HL-60 (cell line): ENCODE measurements at regions not wholly inside any gene's neighbourhood (a gene's known extent, or its start where the extent isn't known, plus 50 kb on each side); places are given as distances from the start of the nearest gene placed in this dataset.

ENCODE experiments used
- SPI1 ChIP-seq: IDR thresholded peaks from 2 replicates; pipeline ENCODE4 v1.6.1; 2012; ENCODE audit warnings: low read depth, mild to moderate bottlenecking, borderline replicate concordance
- TF ChIP-seq, protein P1 (sequence below): IDR thresholded peaks from 2 replicates; pipeline ENCODE4 v1.6.1; 2012; ENCODE audit warnings: low read depth; ENCODE audit not compliant: insufficient replicate concordance
- TF ChIP-seq, protein P2 (sequence below): IDR thresholded peaks from one replicate; pipeline ENCODE4 v1.5.1; 2011; ENCODE audit warnings: low read length, control low read depth, inconsistent platforms; ENCODE audit not compliant: insufficient read depth

DNA sequence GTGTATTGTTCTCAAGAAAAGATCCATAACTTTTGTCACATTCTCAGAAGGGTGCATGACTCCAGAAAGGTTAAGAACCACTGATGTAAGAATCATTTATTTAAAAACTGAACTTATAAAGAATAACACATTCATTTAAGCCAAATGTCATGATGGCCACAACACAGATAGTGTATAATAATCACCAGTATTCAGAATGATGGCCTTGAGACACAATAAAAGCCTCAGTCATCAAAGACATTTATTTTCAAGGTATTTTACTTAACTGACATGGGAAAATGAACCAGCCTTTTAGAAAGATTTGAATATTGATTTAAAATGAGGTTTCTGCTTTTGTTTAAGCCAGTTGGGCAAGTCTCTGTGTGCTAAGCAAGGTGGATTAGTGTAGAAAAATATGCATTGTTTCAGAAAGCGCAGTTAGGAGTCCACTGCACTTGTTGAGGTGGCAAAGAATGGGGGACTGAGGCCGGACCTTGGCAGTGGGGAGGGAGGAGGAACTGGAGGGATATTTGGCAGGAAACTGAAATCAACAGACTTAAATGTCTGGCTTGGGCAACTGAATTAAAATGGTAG lies 371.9 kb upstream of the ESRRG start:
- TF ChIP-seq, protein P1, sequence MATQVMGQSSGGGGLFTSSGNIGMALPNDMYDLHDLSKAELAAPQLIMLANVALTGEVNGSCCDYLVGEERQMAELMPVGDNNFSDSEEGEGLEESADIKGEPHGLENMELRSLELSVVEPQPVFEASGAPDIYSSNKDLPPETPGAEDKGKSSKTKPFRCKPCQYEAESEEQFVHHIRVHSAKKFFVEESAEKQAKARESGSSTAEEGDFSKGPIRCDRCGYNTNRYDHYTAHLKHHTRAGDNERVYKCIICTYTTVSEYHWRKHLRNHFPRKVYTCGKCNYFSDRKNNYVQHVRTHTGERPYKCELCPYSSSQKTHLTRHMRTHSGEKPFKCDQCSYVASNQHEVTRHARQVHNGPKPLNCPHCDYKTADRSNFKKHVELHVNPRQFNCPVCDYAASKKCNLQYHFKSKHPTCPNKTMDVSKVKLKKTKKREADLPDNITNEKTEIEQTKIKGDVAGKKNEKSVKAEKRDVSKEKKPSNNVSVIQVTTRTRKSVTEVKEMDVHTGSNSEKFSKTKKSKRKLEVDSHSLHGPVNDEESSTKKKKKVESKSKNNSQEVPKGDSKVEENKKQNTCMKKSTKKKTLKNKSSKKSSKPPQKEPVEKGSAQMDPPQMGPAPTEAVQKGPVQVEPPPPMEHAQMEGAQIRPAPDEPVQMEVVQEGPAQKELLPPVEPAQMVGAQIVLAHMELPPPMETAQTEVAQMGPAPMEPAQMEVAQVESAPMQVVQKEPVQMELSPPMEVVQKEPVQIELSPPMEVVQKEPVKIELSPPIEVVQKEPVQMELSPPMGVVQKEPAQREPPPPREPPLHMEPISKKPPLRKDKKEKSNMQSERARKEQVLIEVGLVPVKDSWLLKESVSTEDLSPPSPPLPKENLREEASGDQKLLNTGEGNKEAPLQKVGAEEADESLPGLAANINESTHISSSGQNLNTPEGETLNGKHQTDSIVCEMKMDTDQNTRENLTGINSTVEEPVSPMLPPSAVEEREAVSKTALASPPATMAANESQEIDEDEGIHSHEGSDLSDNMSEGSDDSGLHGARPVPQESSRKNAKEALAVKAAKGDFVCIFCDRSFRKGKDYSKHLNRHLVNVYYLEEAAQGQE, result no peak
- TF ChIP-seq, protein P2, sequence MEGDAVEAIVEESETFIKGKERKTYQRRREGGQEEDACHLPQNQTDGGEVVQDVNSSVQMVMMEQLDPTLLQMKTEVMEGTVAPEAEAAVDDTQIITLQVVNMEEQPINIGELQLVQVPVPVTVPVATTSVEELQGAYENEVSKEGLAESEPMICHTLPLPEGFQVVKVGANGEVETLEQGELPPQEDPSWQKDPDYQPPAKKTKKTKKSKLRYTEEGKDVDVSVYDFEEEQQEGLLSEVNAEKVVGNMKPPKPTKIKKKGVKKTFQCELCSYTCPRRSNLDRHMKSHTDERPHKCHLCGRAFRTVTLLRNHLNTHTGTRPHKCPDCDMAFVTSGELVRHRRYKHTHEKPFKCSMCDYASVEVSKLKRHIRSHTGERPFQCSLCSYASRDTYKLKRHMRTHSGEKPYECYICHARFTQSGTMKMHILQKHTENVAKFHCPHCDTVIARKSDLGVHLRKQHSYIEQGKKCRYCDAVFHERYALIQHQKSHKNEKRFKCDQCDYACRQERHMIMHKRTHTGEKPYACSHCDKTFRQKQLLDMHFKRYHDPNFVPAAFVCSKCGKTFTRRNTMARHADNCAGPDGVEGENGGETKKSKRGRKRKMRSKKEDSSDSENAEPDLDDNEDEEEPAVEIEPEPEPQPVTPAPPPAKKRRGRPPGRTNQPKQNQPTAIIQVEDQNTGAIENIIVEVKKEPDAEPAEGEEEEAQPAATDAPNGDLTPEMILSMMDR, result no peak
- no peak for TF ChIP-seq SPI1
